Neural progenitor cell (in vitro differentiated cells): ENCODE measurements at regions not wholly inside any gene's neighbourhood (a gene's known extent, or its start where the extent isn't known, plus 50 kb on each side); places are given as distances from the start of the nearest gene placed in this dataset.

Experiments
- CTCF ChIP-seq: fragments of 200-600 bp; sonication (generic); IDR thresholded peaks from 2 replicates; pipeline ENCODE4 v1.5.1; 2017; ENCODE audit warnings: antibody characterized with exemption, mild to moderate bottlenecking
- EZH2 ChIP-seq: fragments of 200-600 bp; sonication (generic); IDR thresholded peaks from 2 replicates; pipeline ENCODE4 v1.6.1; 2017; ENCODE audit warnings: antibody characterized with exemption, mild to moderate bottlenecking, moderate library complexity

- TF ChIP-seq EZH2 (no peak), CTCF (no peak)
These were observed 138.8 kb upstream of the ERCC4 start for GRCh38 chr16:13781169-13781564.
